HFFc6 (cell line): ENCODE measurements at regions not wholly inside any gene's neighbourhood (a gene's known extent, or its start where the extent isn't known, plus 50 kb on each side); places are given as distances from the start of the nearest gene placed in this dataset.
A peak's percentile ranks its signal among the peaks of the same experiment; 100 is the strongest.

Source experiments
- DNase-seq: peaks from one replicate; pipeline ENCODE4 v3.0.0-alpha.2; 2018
- H3K27ac Mint-ChIP-seq: 2 replicates; pipeline ENCODE4 v1.8.0; 2020; ENCODE audit warnings: mild to moderate bottlenecking, mixed read lengths
- H3K27me3 Mint-ChIP-seq: 2 replicates; pipeline ENCODE4 v1.8.0; 2021; ENCODE audit warnings: mild to moderate bottlenecking, moderate library complexity, mixed read lengths; ENCODE audit not compliant: insufficient read depth
- H3K36me3 Mint-ChIP-seq: 2 replicates; pipeline ENCODE4 v1.8.0; 2021; ENCODE audit warnings: low read depth, mixed read lengths
- H3K4me1 Mint-ChIP-seq: 2 replicates; pipeline ENCODE4 v1.8.0; 2020; ENCODE audit warnings: low read depth, mixed read lengths
- H3K4me3 Mint-ChIP-seq: 2 replicates; pipeline ENCODE4 v1.8.0; 2020; ENCODE audit warnings: mild to moderate bottlenecking, moderate library complexity, mixed read lengths
- H3K9me3 Mint-ChIP-seq: 2 replicates; pipeline ENCODE4 v1.8.0; 2020; ENCODE audit warnings: mild to moderate bottlenecking, mixed read lengths
- TF ChIP-seq, protein P1 (sequence below): fragments of 200-600 bp; sonication (generic); IDR thresholded peaks from 2 replicates; pipeline ENCODE4 v1.5.0; 2021; ENCODE audit warnings: antibody characterized with exemption, mild to moderate bottlenecking

DNA sequence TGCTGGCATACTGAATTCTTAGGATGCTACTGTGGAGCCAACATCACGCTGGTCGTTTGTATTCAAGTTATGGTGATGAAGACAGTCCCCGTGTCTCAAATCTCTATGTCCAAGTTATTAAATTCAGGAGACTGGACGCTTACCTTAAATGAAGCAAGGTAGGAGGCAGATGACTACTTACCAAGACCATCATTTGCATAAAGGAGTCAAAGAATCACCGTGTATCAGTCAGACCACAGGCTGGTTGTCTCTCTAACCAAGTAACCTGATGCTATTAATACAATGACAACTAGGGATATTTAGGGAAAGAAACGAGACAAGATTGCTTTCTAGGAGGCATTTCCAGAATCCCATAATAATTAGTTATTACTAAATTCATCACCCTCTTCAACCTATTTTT, 78.1 kb upstream of the FRMD6 start:
- no peak for DNase-seq

DNA sequence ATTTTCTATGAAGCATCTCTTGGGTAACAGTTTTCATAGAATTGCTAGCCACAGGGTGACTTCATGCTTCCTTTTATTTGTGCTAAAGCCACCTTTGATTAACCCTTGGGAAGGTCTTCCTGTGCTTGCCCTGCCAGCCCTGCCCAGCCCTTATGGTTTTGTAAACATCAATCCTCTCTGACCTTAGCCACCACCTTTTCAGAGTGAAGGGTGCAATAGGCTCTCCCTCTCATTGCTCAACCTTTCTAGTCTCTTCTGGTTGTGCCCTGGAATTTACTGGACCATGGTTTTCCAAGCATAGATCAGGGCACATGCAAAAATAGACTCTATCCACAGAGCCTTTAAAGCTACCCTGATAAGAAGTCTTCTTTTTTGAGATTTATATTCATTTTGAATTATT, 77.7 kb upstream of the FRMD6 start:
- Mint-ChIP-seq H3K4me1 (peaks cover 58% of the 10 kb centered on the region), H3K4me3 (no peak overlapping the region), H3K27ac (no peak overlapping the region), H3K9me3 (no peaks in the 10 kb centered on the region), H3K27me3 (no peaks in the 10 kb centered on the region; the same call in 1 of the 2 replicates), H3K36me3 (peaks cover 23% of the 10 kb centered on the region)
- TF ChIP-seq, protein P1, sequence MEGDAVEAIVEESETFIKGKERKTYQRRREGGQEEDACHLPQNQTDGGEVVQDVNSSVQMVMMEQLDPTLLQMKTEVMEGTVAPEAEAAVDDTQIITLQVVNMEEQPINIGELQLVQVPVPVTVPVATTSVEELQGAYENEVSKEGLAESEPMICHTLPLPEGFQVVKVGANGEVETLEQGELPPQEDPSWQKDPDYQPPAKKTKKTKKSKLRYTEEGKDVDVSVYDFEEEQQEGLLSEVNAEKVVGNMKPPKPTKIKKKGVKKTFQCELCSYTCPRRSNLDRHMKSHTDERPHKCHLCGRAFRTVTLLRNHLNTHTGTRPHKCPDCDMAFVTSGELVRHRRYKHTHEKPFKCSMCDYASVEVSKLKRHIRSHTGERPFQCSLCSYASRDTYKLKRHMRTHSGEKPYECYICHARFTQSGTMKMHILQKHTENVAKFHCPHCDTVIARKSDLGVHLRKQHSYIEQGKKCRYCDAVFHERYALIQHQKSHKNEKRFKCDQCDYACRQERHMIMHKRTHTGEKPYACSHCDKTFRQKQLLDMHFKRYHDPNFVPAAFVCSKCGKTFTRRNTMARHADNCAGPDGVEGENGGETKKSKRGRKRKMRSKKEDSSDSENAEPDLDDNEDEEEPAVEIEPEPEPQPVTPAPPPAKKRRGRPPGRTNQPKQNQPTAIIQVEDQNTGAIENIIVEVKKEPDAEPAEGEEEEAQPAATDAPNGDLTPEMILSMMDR: no peak
- no peak for DNase-seq

More for the DNA sequence above, 78.1 kb upstream of the FRMD6 start:
- TF ChIP-seq, protein P1: no peak
- peaks cover 23% of the 10 kb centered on the region for H3K36me3 Mint-ChIP-seq
- no peak overlapping the region for H3K27ac Mint-ChIP-seq
- no peaks in the 10 kb centered on the region for H3K9me3 Mint-ChIP-seq
- no peaks in the 10 kb centered on the region; the same call in 1 of the 2 replicates for H3K27me3 Mint-ChIP-seq
- H3K4me1 Mint-ChIP-seq: peaks cover 54% of the 10 kb centered on the region
- H3K4me3 Mint-ChIP-seq: no peak overlapping the region

DNA sequence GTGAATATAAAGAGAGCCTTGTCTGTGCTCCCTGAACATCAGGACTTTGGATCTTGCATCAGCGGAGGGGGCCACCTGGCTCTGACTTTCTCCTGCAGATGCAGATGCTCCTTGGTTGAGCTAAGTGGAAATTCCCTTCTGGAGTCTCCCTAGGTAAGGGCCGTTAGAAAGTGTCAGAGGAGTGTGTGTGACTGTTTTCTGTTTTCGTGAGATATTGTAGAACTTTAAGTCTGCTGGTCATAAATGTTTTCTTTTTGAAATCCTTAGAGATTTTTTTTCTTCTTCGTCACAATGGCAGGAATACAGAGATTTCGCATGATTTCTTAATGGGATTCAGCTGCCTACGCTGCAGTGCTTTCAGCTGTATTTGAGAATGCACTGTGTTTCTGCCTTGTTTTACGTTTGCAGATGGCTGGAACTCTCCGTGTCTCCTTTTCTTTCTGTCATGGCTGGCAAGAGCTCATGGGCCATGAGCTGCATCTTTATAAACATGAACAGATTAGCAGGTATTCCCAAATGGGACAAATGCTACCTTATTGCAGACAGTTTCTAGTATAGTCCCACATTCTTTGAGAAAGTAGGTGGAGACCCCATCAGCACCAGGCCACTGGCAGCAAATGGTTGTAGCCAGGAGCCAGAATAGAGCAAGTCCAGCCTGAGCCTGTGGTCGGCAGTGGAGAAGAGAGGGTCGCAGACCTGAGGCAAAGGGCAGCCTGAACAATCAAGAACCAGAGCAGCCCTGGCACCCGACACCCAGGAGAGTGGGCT, 76.2 kb upstream of the FRMD6 start:
- H3K9me3 Mint-ChIP-seq: no peaks in the 10 kb centered on the region
- DNase-seq: no peak
- no peak overlapping the region; the same call in 1 of the 2 replicates for H3K4me3 Mint-ChIP-seq
- no peaks in the 10 kb centered on the region; the same call in 1 of the 2 replicates for H3K27me3 Mint-ChIP-seq
- TF ChIP-seq, protein P1: no peak
- H3K4me1 Mint-ChIP-seq: peaks cover 72% of the 10 kb centered on the region
- H3K36me3 Mint-ChIP-seq: peaks cover 19% of the 10 kb centered on the region
- H3K27ac Mint-ChIP-seq: peak overlapping the region; percentile 9; the same call in 1 of the 2 replicates

DNA sequence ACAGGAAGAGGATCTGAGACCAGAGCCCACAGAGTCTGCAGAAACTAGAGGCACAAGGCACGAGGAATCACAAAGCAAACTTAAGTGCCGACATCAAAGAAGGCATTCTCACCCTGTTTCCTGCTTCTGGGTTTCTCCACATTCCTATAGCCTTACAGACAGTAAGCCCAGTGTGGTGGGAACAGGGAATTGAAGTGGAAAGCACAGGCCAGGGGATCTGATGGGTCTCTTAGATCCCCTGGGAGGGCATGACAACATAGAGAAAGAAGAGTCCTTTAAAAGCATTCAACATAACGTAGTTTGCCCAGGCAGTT, 75.6 kb upstream of the FRMD6 start:
- peaks cover 16% of the 10 kb centered on the region for H3K36me3 Mint-ChIP-seq
- H3K27me3 Mint-ChIP-seq: no peaks in the 10 kb centered on the region; the same call in 1 of the 2 replicates
- H3K4me1 Mint-ChIP-seq: peaks cover 78% of the 10 kb centered on the region
- TF ChIP-seq, protein P1: no peak
- H3K4me3 Mint-ChIP-seq: no peak overlapping the region; the same call in 1 of the 2 replicates
- H3K27ac Mint-ChIP-seq: peak overlapping the region; percentile 9
- DNase-seq: no peak
- no peaks in the 10 kb centered on the region for H3K9me3 Mint-ChIP-seq

DNA sequence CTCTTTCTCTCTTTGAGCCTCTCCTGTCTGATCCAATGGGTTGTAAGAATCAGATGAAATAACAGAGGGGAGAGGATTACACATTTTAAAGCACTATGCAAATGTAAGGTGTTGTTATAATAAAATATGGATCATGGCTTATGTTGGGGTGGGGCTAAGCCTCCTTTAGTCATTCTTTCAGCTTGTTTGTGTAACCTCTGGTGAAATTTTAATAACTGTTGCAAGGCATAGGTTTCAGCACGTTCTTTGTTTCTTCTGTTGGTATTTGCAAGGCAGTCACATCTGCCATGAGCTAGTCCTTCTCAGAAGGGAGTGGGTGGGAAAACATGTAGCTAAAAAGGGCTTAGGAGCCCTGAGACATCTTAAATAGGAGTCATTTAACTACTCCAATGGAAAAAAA, 74.8 kb upstream of the FRMD6 start:
- Mint-ChIP-seq H3K4me1 (peaks cover 86% of the 10 kb centered on the region), H3K36me3 (peaks cover 16% of the 10 kb centered on the region), H3K27me3 (no peaks in the 10 kb centered on the region; the same call in 1 of the 2 replicates), H3K4me3 (no peak overlapping the region), H3K27ac (peak overlapping the region; percentile 24), H3K9me3 (no peaks in the 10 kb centered on the region)
- DNase-seq: peak; percentile 26
- TF ChIP-seq, protein P1: no peak
